Right atrium auricular region (tissue), 2 donors: ENCODE measurements at regions not wholly inside any gene's neighbourhood (a gene's known extent, or its start where the extent isn't known, plus 50 kb on each side); places are given as distances from the start of the nearest gene placed in this dataset.
"Not testable (repeated sequence)": the region's sequence is repeated elsewhere in the genome, so short reads cannot be mapped to it uniquely, and the experiment has no call there.

Source experiments
- DNase-seq: peaks from one replicate; pipeline ENCODE4 v3.0.0-alpha.2; 2019; ENCODE audit warnings: low spot score
- H3K27ac ChIP-seq, 2 donors: fragments of 200-600 bp; sonication (generic); 1 replicate in 1 of 2; 2 replicates in 1 of 2; pipeline ENCODE4 v1.5.1; 2016 to 2019
- H3K27me3 ChIP-seq, 2 donors: fragments of 200-600 bp; sonication (generic); one replicate each; pipeline versions ENCODE4 v1.5.1 to v1.6.0; 2017 to 2019
- H3K36me3 ChIP-seq: fragments of 200-600 bp; sonication (generic); one replicate; pipeline ENCODE4 v1.5.1; 2016
- H3K4me1 ChIP-seq, 2 donors: fragments of 200-600 bp; sonication (generic); one replicate each; pipeline versions ENCODE4 v1.5.1 to v1.6.0; 2017 to 2019
- H3K4me3 ChIP-seq, 2 donors: fragments of 200-600 bp; sonication (generic); 1 replicate in 1 of 2; 2 replicates in 1 of 2; pipeline ENCODE4 v1.5.1; 2017 to 2019; ENCODE audit warnings: mild to moderate bottlenecking in 1 of 2, moderate library complexity in 1 of 2
- H3K9me3 ChIP-seq, 2 donors: fragments of 200-600 bp; sonication (generic); one replicate each; pipeline ENCODE4 v1.5.1; 2019
- CTCF ChIP-seq, 2 donors: fragments of 200-600 bp; sonication (generic); IDR thresholded peaks; one replicate each; pipeline ENCODE4 v1.5.1; 2019; ENCODE audit warnings: antibody characterized with exemption in 2 of 2

- Histone ChIP-seq H3K4me1 (no peaks in the 10 kb centered on the region), H3K4me3 (no peak overlapping the region), H3K9me3 (no peaks in the 10 kb centered on the region), H3K36me3 (no peaks in the 10 kb centered on the region), H3K27me3 (no peaks in the 10 kb centered on the region), H3K27ac (no peak overlapping the region)
- no peak for DNase-seq
- no peak for TF ChIP-seq CTCF (IDR thresholded peaks at IDR 0.05)
Observed at GRCh38 chr13:70516226-70516625, 408.0 kb upstream of the KLHL1 start.

GRCh38 chr13:70511861-70512417 lies 403.7 kb upstream of the KLHL1 start:
- H3K27ac ChIP-seq, DNase-seq, H3K4me3 ChIP-seq, H3K4me1 ChIP-seq, H3K36me3 ChIP-seq, H3K9me3 ChIP-seq, H3K27me3 ChIP-seq: not testable (repeated sequence)

- Histone ChIP-seq H3K9me3 (no peaks in the 10 kb centered on the region), H3K36me3 (no peaks in the 10 kb centered on the region), H3K27me3 (no peaks in the 10 kb centered on the region)
Observed at GRCh38 chr13:70505809-70506208, 397.6 kb upstream of the KLHL1 start.

GRCh38 chr13:70502944-70503343 lies 394.7 kb upstream of the KLHL1 start:
- Histone ChIP-seq H3K36me3 (no peaks in the 10 kb centered on the region), H3K27ac (no peak overlapping the region), H3K4me1 (no peaks in the 10 kb centered on the region), H3K27me3 (no peaks in the 10 kb centered on the region), H3K9me3 (no peaks in the 10 kb centered on the region), H3K4me3 (no peak overlapping the region)
- no peak for DNase-seq
- TF ChIP-seq CTCF (IDR thresholded peaks at IDR 0.05): no peak

More at GRCh38 chr13:70505809-70506208, 397.6 kb upstream of the KLHL1 start:
- no peak for TF ChIP-seq CTCF (IDR thresholded peaks at IDR 0.05)
- no peak for DNase-seq
- no peak overlapping the region for H3K4me3 ChIP-seq
- no peak overlapping the region for H3K27ac ChIP-seq
- no peaks in the 10 kb centered on the region for H3K4me1 ChIP-seq

GRCh38 chr13:70490320-70490935 lies 382.2 kb upstream of the KLHL1 start:
- Histone ChIP-seq H3K27me3 (no peaks in the 10 kb centered on the region), H3K36me3 (no peaks in the 10 kb centered on the region)

GRCh38 chr13:70484931-70485330 lies 376.7 kb upstream of the KLHL1 start:
- Histone ChIP-seq H3K9me3 (no peaks in the 10 kb centered on the region), H3K27ac (no peak overlapping the region), H3K36me3 (no peaks in the 10 kb centered on the region), H3K27me3 (no peaks in the 10 kb centered on the region), H3K4me1 (no peaks in the 10 kb centered on the region), H3K4me3 (no peak overlapping the region)
- TF ChIP-seq CTCF (IDR thresholded peaks at IDR 0.05): no peak
- no peak for DNase-seq

More at GRCh38 chr13:70490320-70490935, 382.2 kb upstream of the KLHL1 start:
- no peak overlapping the region for H3K4me3 ChIP-seq
- no peak for DNase-seq
- H3K4me1 ChIP-seq: no peaks in the 10 kb centered on the region
- H3K9me3 ChIP-seq: peaks cover 0 to 4% of the 10 kb centered on the region in 2 donors
- TF ChIP-seq CTCF (IDR thresholded peaks at IDR 0.05): no peak
- H3K27ac ChIP-seq: no peak overlapping the region
